ENCODE measurements at regions not wholly inside any gene's neighbourhood (a gene's known extent, or its start where the extent isn't known, plus 50 kb on each side); places are given as distances from the start of the nearest gene placed in this dataset.

DNA sequence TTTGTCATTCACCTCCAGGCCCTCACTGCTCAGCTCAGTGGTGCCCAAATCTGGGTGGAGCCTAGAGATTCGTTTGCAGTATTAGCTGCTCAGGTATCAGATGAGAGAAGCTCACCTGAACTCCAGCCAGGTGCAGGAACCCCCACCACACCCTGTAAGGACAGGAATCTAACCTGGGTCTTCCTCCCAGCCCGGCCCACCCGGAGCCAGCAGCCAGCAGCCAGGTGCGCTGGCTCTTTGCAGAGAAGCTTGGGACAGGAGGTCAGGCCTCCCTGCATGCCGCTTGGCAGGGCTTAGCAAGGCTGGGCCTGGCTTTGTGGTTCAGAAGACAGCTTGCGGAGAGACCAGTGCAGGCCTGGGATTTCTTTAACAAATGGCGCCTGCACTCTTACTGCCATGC lies 125.6 kb upstream of the MYL2 start:
- Histone ChIP-seq H3K79me2 (ENCODE audit: insufficient read depth, low read length) (no peaks in the 10 kb centered on the region), H3K27ac (ENCODE audit: low read depth, low read length) (no peak overlapping the region), H3K4me2 (ENCODE audit: insufficient read depth, low read length) (no peak overlapping the region), H3K4me3 (ENCODE audit: insufficient read depth, low read length) (no peak overlapping the region), H3K36me3 (ENCODE audit: insufficient read depth, low read length) (no peaks in the 10 kb centered on the region), H2AFZ (ENCODE audit: low read length) (no peak overlapping the region), H3K27me3 (ENCODE audit: insufficient read depth, low read length) (no peaks in the 10 kb centered on the region), H3K4me1 (ENCODE audit: insufficient read depth, low read length) (no peaks in the 10 kb centered on the region), H4K20me1 (ENCODE audit: insufficient read depth, low read length) (no peaks in the 10 kb centered on the region), H3K9me3 (ENCODE audit: low read depth, low read length) (no peaks in the 10 kb centered on the region)
- TF ChIP-seq, protein P1, sequence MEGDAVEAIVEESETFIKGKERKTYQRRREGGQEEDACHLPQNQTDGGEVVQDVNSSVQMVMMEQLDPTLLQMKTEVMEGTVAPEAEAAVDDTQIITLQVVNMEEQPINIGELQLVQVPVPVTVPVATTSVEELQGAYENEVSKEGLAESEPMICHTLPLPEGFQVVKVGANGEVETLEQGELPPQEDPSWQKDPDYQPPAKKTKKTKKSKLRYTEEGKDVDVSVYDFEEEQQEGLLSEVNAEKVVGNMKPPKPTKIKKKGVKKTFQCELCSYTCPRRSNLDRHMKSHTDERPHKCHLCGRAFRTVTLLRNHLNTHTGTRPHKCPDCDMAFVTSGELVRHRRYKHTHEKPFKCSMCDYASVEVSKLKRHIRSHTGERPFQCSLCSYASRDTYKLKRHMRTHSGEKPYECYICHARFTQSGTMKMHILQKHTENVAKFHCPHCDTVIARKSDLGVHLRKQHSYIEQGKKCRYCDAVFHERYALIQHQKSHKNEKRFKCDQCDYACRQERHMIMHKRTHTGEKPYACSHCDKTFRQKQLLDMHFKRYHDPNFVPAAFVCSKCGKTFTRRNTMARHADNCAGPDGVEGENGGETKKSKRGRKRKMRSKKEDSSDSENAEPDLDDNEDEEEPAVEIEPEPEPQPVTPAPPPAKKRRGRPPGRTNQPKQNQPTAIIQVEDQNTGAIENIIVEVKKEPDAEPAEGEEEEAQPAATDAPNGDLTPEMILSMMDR (IDR thresholded peaks at IDR 0.05; ENCODE audit: extremely low read depth, low read depth, low read length), result no peak
- DNase-seq (ENCODE audit: insufficient read length, low spot score, missing footprints), result no peak

DNA sequence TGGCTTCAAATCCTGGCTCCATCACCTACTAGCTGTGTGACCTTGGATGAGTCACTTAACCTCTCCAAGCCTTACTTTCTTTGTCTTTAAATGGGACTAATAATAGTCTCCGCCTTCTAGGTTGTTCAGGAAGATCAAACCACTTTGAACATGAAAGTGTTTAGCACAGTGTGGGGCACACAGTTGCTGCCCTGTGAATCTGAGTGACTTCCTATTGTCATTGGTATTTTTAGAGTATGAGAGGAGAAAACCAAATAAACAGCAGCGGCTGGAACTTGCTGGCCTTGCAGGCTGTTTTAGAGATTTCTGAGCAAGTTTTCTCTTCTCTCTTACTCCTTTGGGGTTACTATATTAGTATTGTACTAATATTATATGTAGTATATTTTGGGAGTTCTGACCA lies 120.7 kb upstream of the MYL2 start:
- DNase-seq (ENCODE audit: insufficient read length, low spot score, missing footprints), result no peak
- Histone ChIP-seq H3K36me3 (ENCODE audit: insufficient read depth, low read length) (no peaks in the 10 kb centered on the region), H3K9me3 (ENCODE audit: low read depth, low read length) (no peaks in the 10 kb centered on the region), H3K27ac (ENCODE audit: low read depth, low read length) (no peak overlapping the region), H3K4me2 (ENCODE audit: insufficient read depth, low read length) (no peak overlapping the region), H2AFZ (ENCODE audit: low read length) (no peak overlapping the region), H3K4me3 (ENCODE audit: insufficient read depth, low read length) (no peak overlapping the region), H3K4me1 (ENCODE audit: insufficient read depth, low read length) (no peaks in the 10 kb centered on the region), H3K79me2 (ENCODE audit: insufficient read depth, low read length) (no peaks in the 10 kb centered on the region), H3K27me3 (ENCODE audit: insufficient read depth, low read length) (peaks cover 32% of the 10 kb centered on the region), H4K20me1 (ENCODE audit: insufficient read depth, low read length) (no peaks in the 10 kb centered on the region)
- TF ChIP-seq, protein P1 (IDR thresholded peaks at IDR 0.05; ENCODE audit: extremely low read depth, low read depth, low read length), result no peak

DNA sequence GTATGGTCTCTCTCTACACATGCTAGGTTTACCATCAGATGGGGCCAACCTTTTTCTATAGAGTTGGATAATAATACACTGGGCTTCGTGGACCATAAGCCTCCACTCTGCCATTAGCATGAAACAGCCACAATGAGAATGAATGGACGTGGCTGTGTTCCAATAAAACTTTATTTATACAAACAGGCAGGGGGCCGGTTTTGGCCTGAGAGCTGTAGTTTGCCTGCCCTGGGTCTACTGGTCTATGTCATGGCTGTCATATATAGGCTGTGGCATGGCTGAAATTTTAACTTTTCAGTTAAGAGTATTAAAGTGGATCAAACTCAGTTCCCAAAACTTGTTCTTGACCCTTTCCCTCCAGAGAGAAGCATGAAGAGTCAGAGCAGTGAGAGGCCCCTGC lies 120.3 kb upstream of the MYL2 start:
- Histone ChIP-seq H3K27me3 (ENCODE audit: insufficient read depth, low read length) (peaks cover 36% of the 10 kb centered on the region), H4K20me1 (ENCODE audit: insufficient read depth, low read length) (no peaks in the 10 kb centered on the region), H3K4me2 (ENCODE audit: insufficient read depth, low read length) (no peak overlapping the region), H3K4me3 (ENCODE audit: insufficient read depth, low read length) (no peak overlapping the region), H3K4me1 (ENCODE audit: insufficient read depth, low read length) (no peaks in the 10 kb centered on the region), H3K27ac (ENCODE audit: low read depth, low read length) (no peak overlapping the region), H3K9me3 (ENCODE audit: low read depth, low read length) (no peaks in the 10 kb centered on the region), H3K36me3 (ENCODE audit: insufficient read depth, low read length) (no peaks in the 10 kb centered on the region), H2AFZ (ENCODE audit: low read length) (no peak overlapping the region), H3K79me2 (ENCODE audit: insufficient read depth, low read length) (no peaks in the 10 kb centered on the region)
- no peak for DNase-seq (ENCODE audit: insufficient read length, low spot score, missing footprints)
- TF ChIP-seq, protein P1 (IDR thresholded peaks at IDR 0.05; ENCODE audit: extremely low read depth, low read depth, low read length), result no peak

DNA sequence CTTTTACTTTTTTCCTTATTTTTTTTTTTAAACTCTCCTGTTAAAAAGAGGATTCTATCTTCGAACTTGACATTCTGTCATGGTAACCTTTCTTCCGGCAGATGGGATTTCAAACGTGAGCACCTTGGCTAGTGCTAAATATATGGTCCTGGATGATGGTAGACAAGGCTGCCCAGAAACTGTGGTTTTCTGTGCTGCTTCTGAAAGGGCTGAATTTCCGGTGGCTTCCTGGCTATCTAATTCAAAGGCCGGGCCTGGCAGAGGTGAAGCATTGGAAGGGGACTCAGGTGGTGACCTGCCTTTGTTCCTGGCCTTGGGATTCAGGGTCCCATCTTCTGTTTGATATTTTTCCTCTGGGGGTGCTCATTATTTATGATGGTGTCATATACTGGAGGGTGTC lies 118.6 kb upstream of the MYL2 start:
- DNase-seq (ENCODE audit: insufficient read length, low spot score, missing footprints), result no peak
- TF ChIP-seq, protein P1 (IDR thresholded peaks at IDR 0.05; ENCODE audit: extremely low read depth, low read depth, low read length), result no peak
- H3K4me3 ChIP-seq (ENCODE audit: insufficient read depth, low read length), result no peak overlapping the region
- H3K27ac ChIP-seq (ENCODE audit: low read depth, low read length), result no peak overlapping the region
- no peaks in the 10 kb centered on the region for H3K4me1 ChIP-seq (ENCODE audit: insufficient read depth, low read length)
- no peaks in the 10 kb centered on the region for H3K9me3 ChIP-seq (ENCODE audit: low read depth, low read length)
- H2AFZ ChIP-seq (ENCODE audit: low read length), result no peak overlapping the region
- no peak overlapping the region for H3K4me2 ChIP-seq (ENCODE audit: insufficient read depth, low read length)
- peaks cover 45% of the 10 kb centered on the region for H3K27me3 ChIP-seq (ENCODE audit: insufficient read depth, low read length)
- no peaks in the 10 kb centered on the region for H3K36me3 ChIP-seq (ENCODE audit: insufficient read depth, low read length)
- H4K20me1 ChIP-seq (ENCODE audit: insufficient read depth, low read length), result no peaks in the 10 kb centered on the region
- H3K79me2 ChIP-seq (ENCODE audit: insufficient read depth, low read length), result no peaks in the 10 kb centered on the region
